H1 (cell line): ENCODE measurements at regions not wholly inside any gene's neighbourhood (a gene's known extent, or its start where the extent isn't known, plus 50 kb on each side); places are given as distances from the start of the nearest gene placed in this dataset.

Experiments
- CTCF ChIA-PET: fragments of 300-600 bp; sonication (Branson Sonifier 250); formaldehyde crosslinking; loops from one replicate; lab custom pipeline; 2021; ENCODE audit not compliant: partially characterized antibody; lab: Charles Lee
- POLR2A ChIA-PET: fragments of 300-600 bp; sonication (Branson Sonifier 250); formaldehyde crosslinking; loops from one replicate; lab custom pipeline; 2021; ENCODE audit warnings: inconsistent platforms; ENCODE audit not compliant: partially characterized antibody; lab: Charles Lee
- DNase-seq, 2 experiments: peaks; one replicate each; pipeline versions ENCODE4 v3.0.0 to v3.0.0-alpha.2; 2010 to 2022; ENCODE audit warnings: low spot score in 2 of 2, low read depth in 1 of 2, mixed read lengths in 1 of 2
- FAIRE-seq: peaks from 2 replicates; lab custom pipeline; 2011; peaks lifted over from hg19 to GRCh38; lab: Jason Lieb, UNC
- H2AFZ ChIP-seq: 2 replicates; pipeline ENCODE4 v1.8.1; 2012; ENCODE audit warnings: low read length, inconsistent platforms
- H2AK5ac ChIP-seq: 2 replicates; pipeline ENCODE4 v1.6.1; 2013; ENCODE audit warnings: low read depth, low read length
- H2BK120ac ChIP-seq: replicated peaks from 2 replicates; pipeline ENCODE3; 2013; ENCODE audit warnings: low read depth, low read length, inconsistent platforms
- H2BK12ac ChIP-seq: 2 replicates; pipeline ENCODE4 v1.6.1; 2013; ENCODE audit warnings: low read depth, low read length
- H2BK15ac ChIP-seq: 2 replicates; pipeline ENCODE4 v1.6.1; 2013; ENCODE audit warnings: low read length
- H2BK20ac ChIP-seq: 2 replicates; pipeline ENCODE4 v1.6.1; 2013; ENCODE audit warnings: low read length
- H2BK5ac ChIP-seq: 2 replicates; pipeline ENCODE4 v1.6.1; 2013; ENCODE audit warnings: low read depth, low read length
- H3K14ac ChIP-seq: 2 replicates; pipeline ENCODE4 v1.6.1; 2013; ENCODE audit warnings: inconsistent platforms; ENCODE audit not compliant: insufficient read length
- H3K18ac ChIP-seq: 2 replicates; pipeline ENCODE4 v1.6.1; 2013; ENCODE audit warnings: low read length; ENCODE audit errors: extremely low read depth
- H3K23ac ChIP-seq: 2 replicates; pipeline ENCODE4 v1.6.1; 2013; ENCODE audit warnings: inconsistent platforms; ENCODE audit not compliant: insufficient read length
- H3K23me2 ChIP-seq: 2 replicates; pipeline ENCODE4 v1.6.1; 2013; ENCODE audit warnings: low read depth, low read length
- H3K27ac ChIP-seq: 2 replicates; pipeline ENCODE4 v1.6.1; 2011; ENCODE audit warnings: low read depth, low read length, inconsistent platforms
- H3K27me3 ChIP-seq, 4 experiments: replicated peaks in 1 of 4; 1 replicate in 1 of 4; 2 replicates in 3 of 4; pipeline versions ENCODE4 v1.6.1 to v1.8.1; 2011 to 2013; ENCODE audit warnings: low read length in 3 of 4, mild to moderate bottlenecking in 3 of 4, inconsistent platforms in 2 of 4, mixed read lengths in 2 of 4, moderate library complexity in 1 of 4; ENCODE audit not compliant: control insufficient read depth in 3 of 4, insufficient read depth in 3 of 4; ENCODE audit errors: extremely low read depth in 1 of 4
- H3K36me3 ChIP-seq, 4 experiments: 2 replicates each; pipeline versions ENCODE4 v1.6.1 to v1.8.1; 2011 to 2013; ENCODE audit warnings: mild to moderate bottlenecking in 4 of 4, low read length in 3 of 4, moderate library complexity in 2 of 4, control low read depth in 1 of 4, inconsistent platforms in 1 of 4; ENCODE audit not compliant: insufficient read depth in 4 of 4, control insufficient read depth in 2 of 4
- H3K4ac ChIP-seq: replicated peaks from 2 replicates; pipeline ENCODE3; 2013; ENCODE audit warnings: low read length, low read depth, mixed read lengths, inconsistent platforms; ENCODE audit not compliant: insufficient read length
- H3K4me1 ChIP-seq, 4 experiments: replicated peaks in 1 of 4; 1 replicate in 1 of 4; 2 replicates in 3 of 4; pipeline versions ENCODE4 v1.6.1 to v1.8.1; 2011 to 2013; ENCODE audit warnings: low read length in 3 of 4, inconsistent platforms in 2 of 4, mixed read lengths in 1 of 4; ENCODE audit not compliant: insufficient read depth in 4 of 4, control insufficient read depth in 3 of 4
- H3K4me2 ChIP-seq, 2 experiments: 2 replicates each; pipeline versions ENCODE4 v1.6.1 to v1.8.1; 2011 to 2013; ENCODE audit warnings: low read depth in 2 of 2, low read length in 2 of 2, control low read depth in 1 of 2, inconsistent platforms in 1 of 2, mild to moderate bottlenecking in 1 of 2; ENCODE audit not compliant: insufficient read depth in 1 of 2
- H3K4me3 ChIP-seq, 4 experiments: fragments of 200-600, 300-600 bp in 1 of 4; sonication (generic), shearing (Covaris generic), sonication (Bioruptor Twin) in 1 of 4; 2 replicates each; pipeline versions ENCODE4 v1.5.1 to v1.8.1; 2011 to 2016; ENCODE audit warnings: low read length in 4 of 4, low read depth in 3 of 4, control low read depth in 2 of 4, inconsistent platforms in 2 of 4, mild to moderate bottlenecking in 2 of 4, mixed read lengths in 1 of 4, moderate library complexity in 1 of 4; ENCODE audit not compliant: insufficient read depth in 2 of 4; ENCODE audit errors: extremely low read depth in 1 of 4
- H3K56ac ChIP-seq: replicated peaks from 2 replicates; pipeline ENCODE3; 2013; ENCODE audit warnings: low read depth, mild to moderate bottlenecking, mixed read lengths, low read length, inconsistent platforms; ENCODE audit not compliant: insufficient read length
- H3K79me1 ChIP-seq: 2 replicates; pipeline ENCODE4 v1.6.1; 2013; ENCODE audit warnings: low read depth, low read length, control low read depth
- H3K79me2 ChIP-seq, 2 experiments: 2 replicates each; pipeline versions ENCODE4 v1.6.1 to v1.8.1; 2012 to 2013; ENCODE audit warnings: low read length in 2 of 2, mild to moderate bottlenecking in 2 of 2, inconsistent platforms in 1 of 2; ENCODE audit not compliant: insufficient read depth in 2 of 2, control insufficient read depth in 1 of 2
- H3K9ac ChIP-seq, 4 experiments: replicated peaks in 1 of 4; 1 replicate in 1 of 4; 2 replicates in 3 of 4; pipeline versions ENCODE4 v1.6.1 to v1.8.1; 2011 to 2013; ENCODE audit warnings: low read depth in 3 of 4, low read length in 3 of 4, control low read depth in 2 of 4, mild to moderate bottlenecking in 2 of 4, moderate library complexity in 2 of 4, inconsistent platforms in 1 of 4; ENCODE audit errors: extremely low read depth in 1 of 4
- H3K9me3 ChIP-seq, 2 experiments: 2 replicates each; pipeline versions ENCODE4 v1.6.1 to v1.8.1; 2012 to 2013; ENCODE audit warnings: mild to moderate bottlenecking in 2 of 2, moderate library complexity in 2 of 2, control low read depth in 1 of 2, inconsistent platforms in 1 of 2, low read depth in 1 of 2, low read length in 1 of 2, mixed read lengths in 1 of 2; ENCODE audit not compliant: insufficient read depth in 2 of 2
- H4K20me1 ChIP-seq, 2 experiments: replicated peaks in 1 of 2; 2 replicates each; pipeline versions ENCODE3 to v1.8.1; 2011 to 2013; ENCODE audit warnings: inconsistent platforms in 2 of 2, low read length in 2 of 2, mild to moderate bottlenecking in 1 of 2; ENCODE audit not compliant: insufficient read depth in 2 of 2, control insufficient read depth in 1 of 2
- H4K5ac ChIP-seq: 2 replicates; pipeline ENCODE4 v1.6.1; 2013; ENCODE audit warnings: low read length, low read depth, mixed read lengths, inconsistent platforms; ENCODE audit not compliant: insufficient read length
- H4K8ac ChIP-seq: 2 replicates; pipeline ENCODE4 v1.8.0; 2013; ENCODE audit warnings: mild to moderate bottlenecking, moderate library complexity, low read length, inconsistent platforms; ENCODE audit not compliant: insufficient read depth; ENCODE audit errors: extremely low read depth
- H4K91ac ChIP-seq: replicated peaks from 2 replicates; pipeline ENCODE3; 2013; ENCODE audit warnings: low read length, mixed read lengths, inconsistent platforms; ENCODE audit not compliant: insufficient read length
- CTCF ChIP-seq, 3 experiments: IDR thresholded peaks; 1 replicate in 2 of 3; 2 replicates in 1 of 3; pipeline versions ENCODE4 v1.5.1 to v1.6.1; 2011; ENCODE audit warnings: low read length in 3 of 3, mild to moderate bottlenecking in 3 of 3, inconsistent platforms in 2 of 3, low read depth in 1 of 3, moderate library complexity in 1 of 3; ENCODE audit not compliant: insufficient read depth in 1 of 3; ENCODE audit errors: control extremely low read depth in 1 of 3
- RAD21 ChIP-seq, 2 experiments: IDR thresholded peaks in 1 of 2; conservative IDR thresholded peaks in 1 of 2; 2 replicates each; pipeline ENCODE4 v1.6.1; 2011; ENCODE audit warnings: low read depth in 2 of 2, low read length in 2 of 2, improper control_type of control experiment in 1 of 2, inconsistent platforms in 1 of 2, mild to moderate bottlenecking in 1 of 2, moderate library complexity in 1 of 2
- SP4 ChIP-seq: IDR thresholded peaks from 2 replicates; pipeline ENCODE4 v1.6.1; 2012; ENCODE audit warnings: low read length, inconsistent platforms
- WGBS, 2 experiments: shearing (Covaris generic) in 1 of 2; methylation state at CpG; one replicate each; pipeline versions ENCODE4 v1.1.6 to v1.1.7; 2013 to 2015; ENCODE audit warnings: low lambda C conversion rate in 2 of 2, mixed read lengths in 2 of 2, inconsistent platforms in 1 of 2, low coverage in 1 of 2, missing lambda C conversion rate in 1 of 2; ENCODE audit not compliant: insufficient replicate concordance in 2 of 2, insufficient coverage in 1 of 2, insufficient read length in 1 of 2; ENCODE audit errors: extremely low coverage in 1 of 2, missing lambda C conversion rate in 1 of 2; 5-methylcytosine and 5-hydroxymethylcytosine counted together

- H3K18ac ChIP-seq, result no peak overlapping the region
- no peak overlapping the region for H3K56ac ChIP-seq
- H3K14ac ChIP-seq, result no peak overlapping the region
- H3K23me2 ChIP-seq, result no peaks in the 10 kb centered on the region
- H3K27ac ChIP-seq, result no peak overlapping the region
- H3K23ac ChIP-seq, result no peak overlapping the region
- no peak overlapping the region for H4K91ac ChIP-seq
- CTCF ChIA-PET, result interaction anchor here (0.7 to 1.9 kb wide), 9 partner anchors 12 to 701 kb away, joined by 3 to 5 read pairs (median 4); no protein-coding TSS in a partner anchor
- H2BK12ac ChIP-seq, result no peak overlapping the region
- POLR2A ChIA-PET, result no interaction called here
- no peak overlapping the region for H2BK15ac ChIP-seq
- no peak overlapping the region for H3K9ac ChIP-seq
- no peak overlapping the region for H2BK120ac ChIP-seq
- H3K4me3 ChIP-seq, result no peak overlapping the region
- no peaks in the 10 kb centered on the region for H3K4me1 ChIP-seq
- WGBS, 2 experiments, result 66% methylated on average over 3 of the region's 3 CpGs; no CpG with 5 or more reads in 1 of the 2 experiments
- H3K27me3 ChIP-seq, result no peaks in the 10 kb centered on the region; a peak in 1 of 7 replicates
- H3K79me2 ChIP-seq, result no peaks in the 10 kb centered on the region
- no peak overlapping the region for H2AK5ac ChIP-seq
- TF ChIP-seq RAD21 (IDR thresholded peaks at IDR 0.05 in 1 of 2, conservative IDR thresholded peaks at IDR 0.05 in 1 of 2; ENCODE audit: low read depth in 2 of 2, low read length in 2 of 2) (peak; percentile 52 to 61), CTCF (IDR thresholded peaks at IDR 0.05; ENCODE audit: control extremely low read depth in 1 of 3, insufficient read depth in 1 of 3, low read depth in 1 of 3, low read length in 3 of 3) (peak in 2 of 3 experiments; percentile 27 to 50; a peak in 2 of 4 replicates), SP4 (no peak)
- TF ChIP-seq, all 59 proteins: peak for 2
- no peak overlapping the region for H4K8ac ChIP-seq
- FAIRE-seq (peak; percentile 79), DNase-seq (no peak)
- H3K36me3 ChIP-seq, result no peaks in the 10 kb centered on the region
- no peak overlapping the region for H4K5ac ChIP-seq
- H3K4me2 ChIP-seq, result no peak overlapping the region
- no peaks in the 10 kb centered on the region for H3K79me1 ChIP-seq
- no peak overlapping the region for H2BK20ac ChIP-seq
- H2AFZ ChIP-seq, result no peak overlapping the region
- no peaks in the 10 kb centered on the region for H4K20me1 ChIP-seq
- no peak overlapping the region for H3K4ac ChIP-seq
- H3K9me3 ChIP-seq, result no peaks in the 10 kb centered on the region
- H2BK5ac ChIP-seq, result no peak overlapping the region
Measured at GRCh38 chr1:208654241-208654640, 410.1 kb upstream of the PLXNA2 start.
